GM12874 (cell line): ENCODE measurements at regions not wholly inside any gene's neighbourhood (a gene's known extent, or its start where the extent isn't known, plus 50 kb on each side); places are given as distances from the start of the nearest gene placed in this dataset.

Experiments used
- TF ChIP-seq, protein P1 (sequence below): IDR thresholded peaks from 2 replicates; pipeline ENCODE4 v1.5.1; 2011; ENCODE audit warnings: low read depth, mild to moderate bottlenecking, control low read depth, low read length, moderate library complexity; ENCODE audit not compliant: insufficient read depth

DNA sequence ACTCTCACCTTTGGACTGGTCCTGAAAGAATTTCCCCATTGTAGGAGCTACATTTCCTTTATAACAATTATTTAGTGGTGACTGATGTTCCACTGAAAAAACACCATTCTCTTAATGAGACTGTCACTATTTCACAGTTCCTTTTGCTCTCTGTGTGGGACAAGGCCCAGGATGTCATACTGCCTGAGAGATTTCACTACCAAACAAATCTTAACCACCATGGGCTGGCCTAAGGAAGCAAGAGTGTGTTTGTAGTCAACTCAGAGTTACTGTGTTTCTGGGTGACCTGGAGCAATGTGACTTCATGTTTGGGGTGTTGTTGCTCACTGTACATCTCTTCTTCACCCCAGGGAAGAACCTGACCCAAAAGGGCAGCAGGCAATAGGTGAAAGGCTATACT, 50.1 kb upstream of the ZNF608 start:
- TF ChIP-seq, protein P1, sequence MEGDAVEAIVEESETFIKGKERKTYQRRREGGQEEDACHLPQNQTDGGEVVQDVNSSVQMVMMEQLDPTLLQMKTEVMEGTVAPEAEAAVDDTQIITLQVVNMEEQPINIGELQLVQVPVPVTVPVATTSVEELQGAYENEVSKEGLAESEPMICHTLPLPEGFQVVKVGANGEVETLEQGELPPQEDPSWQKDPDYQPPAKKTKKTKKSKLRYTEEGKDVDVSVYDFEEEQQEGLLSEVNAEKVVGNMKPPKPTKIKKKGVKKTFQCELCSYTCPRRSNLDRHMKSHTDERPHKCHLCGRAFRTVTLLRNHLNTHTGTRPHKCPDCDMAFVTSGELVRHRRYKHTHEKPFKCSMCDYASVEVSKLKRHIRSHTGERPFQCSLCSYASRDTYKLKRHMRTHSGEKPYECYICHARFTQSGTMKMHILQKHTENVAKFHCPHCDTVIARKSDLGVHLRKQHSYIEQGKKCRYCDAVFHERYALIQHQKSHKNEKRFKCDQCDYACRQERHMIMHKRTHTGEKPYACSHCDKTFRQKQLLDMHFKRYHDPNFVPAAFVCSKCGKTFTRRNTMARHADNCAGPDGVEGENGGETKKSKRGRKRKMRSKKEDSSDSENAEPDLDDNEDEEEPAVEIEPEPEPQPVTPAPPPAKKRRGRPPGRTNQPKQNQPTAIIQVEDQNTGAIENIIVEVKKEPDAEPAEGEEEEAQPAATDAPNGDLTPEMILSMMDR = no peak

DNA sequence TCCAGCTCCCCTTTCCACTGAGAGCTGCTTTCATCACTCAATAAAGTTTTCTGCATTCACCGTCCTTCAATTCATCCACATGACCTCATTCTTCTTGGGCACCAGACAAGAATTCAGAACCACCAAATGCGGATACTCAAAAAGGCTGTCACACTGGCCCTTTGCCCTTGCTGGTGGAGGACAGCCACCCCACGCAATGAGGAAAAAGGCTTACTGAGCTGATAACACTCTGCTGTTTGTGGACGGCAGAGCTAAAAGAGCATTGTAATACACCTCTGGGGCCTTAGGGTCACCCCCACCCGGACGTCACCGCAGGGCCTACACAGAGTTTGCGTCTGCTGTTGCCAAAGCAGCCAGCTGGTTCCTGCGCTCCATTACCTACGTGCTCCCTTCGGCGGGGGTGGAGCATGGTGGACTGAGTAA, 51.2 kb upstream of the ZNF608 start:
- TF ChIP-seq, protein P1 = no peak

DNA sequence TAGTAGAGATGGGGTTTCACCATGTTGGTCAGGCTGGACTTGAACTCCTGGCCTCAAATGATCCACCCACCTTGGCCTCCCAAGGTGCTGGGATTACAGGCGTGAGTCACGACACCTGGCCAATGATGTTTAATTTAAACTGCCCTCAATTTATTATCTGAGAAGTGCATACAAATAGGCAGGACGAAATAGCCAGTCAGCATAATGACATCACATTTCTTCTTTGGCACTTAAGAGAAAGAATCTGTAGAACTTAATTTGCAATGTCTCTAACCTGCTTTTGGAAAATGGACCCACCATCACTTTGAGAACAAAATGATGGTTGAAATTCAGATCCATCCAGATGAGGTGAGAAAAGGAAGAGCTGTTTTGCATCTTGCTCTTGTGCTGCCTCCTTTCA, 52.5 kb upstream of the ZNF608 start:
- TF ChIP-seq, protein P1 = no peak

DNA sequence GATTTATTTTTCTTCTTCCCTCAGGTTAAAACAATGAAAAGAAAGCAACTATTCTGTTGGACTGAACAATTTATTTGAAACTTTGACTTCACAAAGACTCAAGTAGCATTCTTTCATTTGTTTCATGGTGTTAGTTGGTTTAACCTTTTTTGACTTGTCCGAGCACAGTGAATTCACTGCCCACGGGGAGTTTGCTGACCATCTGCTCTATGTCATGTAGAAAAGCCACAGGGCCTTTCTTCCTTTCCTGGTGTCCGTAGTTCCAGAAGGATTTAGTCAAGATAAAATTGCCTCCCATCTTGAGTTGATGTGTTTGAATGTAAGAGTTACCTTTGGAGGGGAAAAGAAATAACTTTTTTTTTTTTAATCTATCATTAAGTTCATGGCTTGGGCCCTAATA, 55.1 kb upstream of the ZNF608 start:
- TF ChIP-seq, protein P1 = no peak

DNA sequence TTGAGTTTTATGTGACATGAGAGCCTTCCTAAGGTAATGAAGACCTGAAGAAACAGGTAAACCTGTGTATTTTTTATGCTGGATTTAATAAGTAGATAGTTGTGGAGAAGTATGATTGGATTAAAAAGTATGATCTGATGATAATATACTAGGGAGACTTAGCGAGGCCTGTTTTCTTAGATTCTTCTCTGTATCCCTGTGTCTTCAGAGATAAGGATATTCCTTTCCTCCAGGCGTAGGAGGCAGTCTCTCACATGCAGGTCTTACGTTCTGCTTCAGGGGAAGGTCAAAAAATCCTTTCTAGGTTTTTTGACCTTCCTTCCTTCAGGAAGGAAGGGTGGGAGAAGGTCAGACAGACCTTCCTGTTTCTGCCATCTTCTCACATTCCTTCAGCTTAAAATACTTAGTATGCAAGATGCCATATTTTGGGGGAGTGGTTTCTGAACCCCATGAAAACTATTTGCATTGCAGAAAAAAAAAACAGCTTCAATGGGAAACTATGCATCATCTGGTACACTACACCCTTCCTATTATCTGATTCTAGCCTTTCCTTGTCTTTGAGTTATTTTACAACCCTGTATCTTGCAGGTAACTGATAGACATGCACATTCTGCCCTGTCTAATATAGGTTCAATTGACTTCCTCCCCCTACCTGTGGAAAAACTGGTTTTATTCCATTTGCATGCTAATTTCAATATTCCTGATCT, 57.3 kb upstream of the ZNF608 start:
- TF ChIP-seq, protein P1 = no peak

DNA sequence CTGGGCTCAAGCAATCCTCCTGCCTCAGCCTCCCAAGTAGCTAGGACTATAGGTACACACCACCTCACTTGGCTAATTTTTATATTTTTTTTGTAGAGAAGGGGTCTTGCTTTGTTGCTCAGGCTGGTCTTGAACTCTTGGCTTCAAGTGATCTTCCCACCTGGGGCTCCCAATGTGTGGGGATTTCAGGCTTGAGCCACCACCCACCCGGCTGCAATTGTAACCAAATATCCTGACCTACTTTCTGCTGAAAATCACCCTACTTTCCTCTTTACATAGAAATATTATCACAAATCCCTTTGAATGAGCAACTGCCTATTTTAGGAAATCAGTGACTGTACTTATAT, 59.6 kb upstream of the ZNF608 start:
- TF ChIP-seq, protein P1 = no peak

DNA sequence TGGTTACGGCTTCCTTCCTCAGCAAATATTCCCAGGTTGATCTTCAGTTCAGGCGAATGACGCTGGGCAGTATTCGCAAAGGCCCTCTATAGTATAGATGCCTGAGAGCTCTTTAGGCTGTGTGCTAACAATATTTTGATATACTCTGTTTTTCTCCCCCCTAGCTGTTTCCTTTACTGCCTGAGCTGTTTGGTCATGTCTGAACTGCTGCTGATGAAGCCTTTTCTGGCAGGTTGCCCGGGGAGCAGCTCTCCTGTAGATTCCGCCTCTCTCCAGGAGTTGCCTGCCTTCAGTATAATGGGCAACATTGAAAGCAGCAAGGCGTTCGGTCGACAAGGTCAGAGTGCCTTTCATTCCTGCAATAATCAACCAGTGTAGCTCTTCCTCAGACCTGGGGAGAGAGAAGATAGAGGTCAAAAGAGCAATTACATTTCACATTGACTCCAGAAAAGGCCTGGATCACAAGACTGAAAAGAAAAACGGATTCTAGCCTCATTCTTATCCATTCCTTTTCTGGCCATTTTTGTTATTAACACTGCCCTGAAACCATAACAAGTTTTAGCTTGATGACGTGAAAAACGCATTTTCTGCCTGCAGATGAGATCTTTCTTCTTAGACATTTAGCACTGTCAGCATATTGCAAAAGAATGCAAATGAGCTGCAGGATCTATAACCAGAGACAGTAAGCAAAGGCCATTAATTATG, 60.1 kb upstream of the ZNF608 start:
- TF ChIP-seq, protein P1 = no peak
